ENCODE measurements at regions not wholly inside any gene's neighbourhood (a gene's known extent, or its start where the extent isn't known, plus 50 kb on each side); places are given as distances from the start of the nearest gene placed in this dataset.
"Not testable (repeated sequence)": the region's sequence is repeated elsewhere in the genome, so short reads cannot be mapped to it uniquely, and the experiment has no call there.

DNA sequence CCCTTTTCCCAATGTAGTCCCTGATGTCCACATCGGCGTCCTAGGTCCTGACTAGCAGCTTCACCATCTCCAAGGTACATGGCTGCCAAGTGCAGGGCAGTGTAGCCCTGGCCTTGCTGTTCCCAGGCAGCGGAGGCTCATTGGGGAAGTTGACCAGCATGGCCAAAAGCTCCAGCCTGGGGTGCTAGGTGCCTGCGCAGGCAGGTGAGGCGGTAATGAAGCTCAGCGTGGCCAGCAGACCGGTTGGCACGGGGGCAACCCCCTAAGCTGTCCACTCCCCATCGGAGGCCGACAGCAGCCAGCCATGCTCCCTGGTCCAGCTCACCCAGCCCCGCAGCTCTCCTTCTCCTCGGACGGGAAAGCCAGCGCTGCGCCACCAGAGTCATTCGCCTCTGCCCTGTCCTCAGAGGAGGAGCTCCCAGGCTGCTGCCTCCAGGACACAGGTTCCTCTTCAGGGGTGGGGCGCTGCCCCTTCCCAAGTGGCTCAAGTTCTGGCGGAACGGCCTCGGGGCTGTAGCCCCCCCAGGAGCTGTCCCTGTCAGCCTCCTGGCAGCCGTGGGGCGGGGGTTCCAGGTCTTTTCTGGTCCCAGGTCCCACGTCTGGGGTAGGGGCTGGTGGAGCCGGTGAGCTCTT is 1218.2 kb downstream of the FOXD4L5 start:
- Mint-ChIP-seq H3K9me3 (ENCODE audit: insufficient read depth) (peaks cover 5% of the 10 kb centered on the region), H3K4me3 (no peak overlapping the region), H3K27me3 (no peaks in the 10 kb centered on the region), H3K4me1 (no peaks in the 10 kb centered on the region), H3K27ac (no peak overlapping the region)
- H3K36me3 ChIP-seq (replicated peaks in 1 of 2; ENCODE audit: control extremely low read depth in 1 of 2, control insufficient read depth in 1 of 2, extremely low read depth in 1 of 2, insufficient read depth in 2 of 2, low read length in 1 of 2) = no peaks in the 10 kb centered on the region
- DNase-seq (no peak), ATAC-seq (ENCODE audit: low read depth) (no peak)
- H3K4me1 ChIP-seq (ENCODE audit: control insufficient read depth in 2 of 2, insufficient read depth in 2 of 2, low read length in 2 of 2) = no peaks in the 10 kb centered on the region
- H3K9ac ChIP-seq (ENCODE audit: low read length) = no peak overlapping the region
- TF ChIP-seq EZH2 (IDR thresholded peaks at IDR 0.05; ENCODE audit: borderline replicate concordance, insufficient read depth, low read depth, low read length, poor library complexity, severe bottlenecking) = no peak
- TF ChIP-seq, protein P1, sequence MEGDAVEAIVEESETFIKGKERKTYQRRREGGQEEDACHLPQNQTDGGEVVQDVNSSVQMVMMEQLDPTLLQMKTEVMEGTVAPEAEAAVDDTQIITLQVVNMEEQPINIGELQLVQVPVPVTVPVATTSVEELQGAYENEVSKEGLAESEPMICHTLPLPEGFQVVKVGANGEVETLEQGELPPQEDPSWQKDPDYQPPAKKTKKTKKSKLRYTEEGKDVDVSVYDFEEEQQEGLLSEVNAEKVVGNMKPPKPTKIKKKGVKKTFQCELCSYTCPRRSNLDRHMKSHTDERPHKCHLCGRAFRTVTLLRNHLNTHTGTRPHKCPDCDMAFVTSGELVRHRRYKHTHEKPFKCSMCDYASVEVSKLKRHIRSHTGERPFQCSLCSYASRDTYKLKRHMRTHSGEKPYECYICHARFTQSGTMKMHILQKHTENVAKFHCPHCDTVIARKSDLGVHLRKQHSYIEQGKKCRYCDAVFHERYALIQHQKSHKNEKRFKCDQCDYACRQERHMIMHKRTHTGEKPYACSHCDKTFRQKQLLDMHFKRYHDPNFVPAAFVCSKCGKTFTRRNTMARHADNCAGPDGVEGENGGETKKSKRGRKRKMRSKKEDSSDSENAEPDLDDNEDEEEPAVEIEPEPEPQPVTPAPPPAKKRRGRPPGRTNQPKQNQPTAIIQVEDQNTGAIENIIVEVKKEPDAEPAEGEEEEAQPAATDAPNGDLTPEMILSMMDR (IDR thresholded peaks at IDR 0.05) = no peak
- WGBS (ENCODE audit: insufficient coverage) = 86% methylated on average over 23 of the region's 24 CpGs
- ChIA-PET CTCF (no interaction called here), POLR2A (no interaction called here)
- H2AFZ ChIP-seq (ENCODE audit: insufficient read depth, low read depth, low read length, poor library complexity, severe bottlenecking) = no peak overlapping the region
- no peaks in the 10 kb centered on the region for H4K20me1 ChIP-seq (ENCODE audit: control insufficient read depth, insufficient read depth, low read length, poor library complexity, severe bottlenecking)
- H3K4me3 ChIP-seq (ENCODE audit: control extremely low read depth in 1 of 5, extremely low read depth in 1 of 5, insufficient read depth in 1 of 5, low read depth in 2 of 5, low read length in 4 of 5) = no peak overlapping the region
- peaks cover 0 to 29% (median 0%) of the 10 kb centered on the region in 3 donors for H3K9me3 ChIP-seq (ENCODE audit: control extremely low read depth in 1 of 3, control insufficient read depth in 2 of 3, insufficient read depth in 1 of 3, low read length in 2 of 3)
- H3K79me2 ChIP-seq (ENCODE audit: control insufficient read depth, insufficient read depth, low read length) = no peaks in the 10 kb centered on the region
- intact Hi-C loops (cut with micrococcal nuclease) = no loop called here
- H3K27ac ChIP-seq (ENCODE audit: low read length in 2 of 2) = no peak overlapping the region
- H3K4me2 ChIP-seq (replicated peaks; ENCODE audit: low read depth, low read length, poor library complexity, severe bottlenecking) = no peak overlapping the region
- no peaks in the 10 kb centered on the region for H3K27me3 ChIP-seq (replicated peaks in 1 of 4; ENCODE audit: control extremely low read depth in 1 of 4, control insufficient read depth in 3 of 4, insufficient read depth in 4 of 4, low read length in 3 of 4)

DNA sequence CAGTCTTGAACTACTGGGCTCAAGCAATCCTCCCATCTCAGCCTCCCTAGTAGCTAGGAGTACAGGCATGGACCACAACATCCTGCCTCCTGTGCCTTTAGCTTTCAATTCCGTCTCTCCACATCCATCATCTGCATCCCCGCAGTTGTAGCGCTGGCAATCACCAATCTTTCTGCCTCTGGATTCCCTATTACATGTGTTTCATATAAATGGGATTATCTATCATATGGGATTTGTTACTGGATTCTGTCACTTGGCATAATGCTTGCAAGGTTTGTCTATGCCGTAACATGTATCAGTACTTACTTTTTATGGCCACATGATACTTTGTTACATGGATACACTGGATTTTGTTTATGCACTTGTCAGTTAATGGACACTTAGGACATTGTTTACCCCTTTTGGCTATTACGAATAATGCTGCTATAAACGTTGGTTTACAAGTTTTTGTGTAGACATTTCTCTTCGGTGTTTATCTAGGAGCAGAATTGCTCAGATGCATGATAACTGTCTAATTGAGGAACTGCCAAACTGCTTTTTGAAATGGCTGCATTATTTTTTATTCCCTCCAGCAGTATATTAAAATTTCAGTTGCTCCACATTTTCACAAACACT is 1223.9 kb downstream of the FOXD4L5 start:
- Histone ChIP-seq H3K27ac (ENCODE audit: low read length in 2 of 2) (no peak overlapping the region), H3K4me2 (replicated peaks; ENCODE audit: low read depth, low read length, poor library complexity, severe bottlenecking) (no peak overlapping the region), H3K27me3 (replicated peaks in 1 of 4; ENCODE audit: control extremely low read depth in 1 of 4, control insufficient read depth in 3 of 4, insufficient read depth in 4 of 4, low read length in 3 of 4) (no peaks in the 10 kb centered on the region), H3K4me1 (ENCODE audit: control insufficient read depth in 2 of 2, insufficient read depth in 2 of 2, low read length in 2 of 2) (no peaks in the 10 kb centered on the region), H3K4me3 (ENCODE audit: control extremely low read depth in 1 of 5, extremely low read depth in 1 of 5, insufficient read depth in 1 of 5, low read depth in 2 of 5, low read length in 4 of 5) (no peak overlapping the region), H3K79me2 (ENCODE audit: control insufficient read depth, insufficient read depth, low read length) (no peaks in the 10 kb centered on the region), H3K9ac (ENCODE audit: low read length) (no peak overlapping the region), H4K20me1 (ENCODE audit: control insufficient read depth, insufficient read depth, low read length, poor library complexity, severe bottlenecking) (no peaks in the 10 kb centered on the region), H3K9me3 (ENCODE audit: control extremely low read depth in 1 of 3, control insufficient read depth in 2 of 3, insufficient read depth in 1 of 3, low read length in 2 of 3) (no peaks in the 10 kb centered on the region), H2AFZ (ENCODE audit: insufficient read depth, low read depth, low read length, poor library complexity, severe bottlenecking) (no peak overlapping the region), H3K36me3 (replicated peaks in 1 of 2; ENCODE audit: control extremely low read depth in 1 of 2, control insufficient read depth in 1 of 2, extremely low read depth in 1 of 2, insufficient read depth in 2 of 2, low read length in 1 of 2) (no peaks in the 10 kb centered on the region)
- Mint-ChIP-seq H3K4me1 (no peaks in the 10 kb centered on the region), H3K9me3 (ENCODE audit: insufficient read depth) (peaks cover 5% of the 10 kb centered on the region), H3K4me3 (no peak overlapping the region), H3K27ac (no peak overlapping the region), H3K27me3 (no peaks in the 10 kb centered on the region)
- ChIA-PET POLR2A (no interaction called here), CTCF (no interaction called here)
- intact Hi-C loops (cut with micrococcal nuclease) = no loop called here
- TF ChIP-seq, protein P1 (IDR thresholded peaks at IDR 0.05) = no peak
- TF ChIP-seq EZH2 (IDR thresholded peaks at IDR 0.05; ENCODE audit: borderline replicate concordance, insufficient read depth, low read depth, low read length, poor library complexity, severe bottlenecking) = no peak
- ATAC-seq (ENCODE audit: low read depth) = no peak
- DNase-seq = no peak
- 66% methylated on average over 2 of the region's 7 CpGs for whole genome bisulfite sequencing (ENCODE audit: insufficient coverage)

DNA sequence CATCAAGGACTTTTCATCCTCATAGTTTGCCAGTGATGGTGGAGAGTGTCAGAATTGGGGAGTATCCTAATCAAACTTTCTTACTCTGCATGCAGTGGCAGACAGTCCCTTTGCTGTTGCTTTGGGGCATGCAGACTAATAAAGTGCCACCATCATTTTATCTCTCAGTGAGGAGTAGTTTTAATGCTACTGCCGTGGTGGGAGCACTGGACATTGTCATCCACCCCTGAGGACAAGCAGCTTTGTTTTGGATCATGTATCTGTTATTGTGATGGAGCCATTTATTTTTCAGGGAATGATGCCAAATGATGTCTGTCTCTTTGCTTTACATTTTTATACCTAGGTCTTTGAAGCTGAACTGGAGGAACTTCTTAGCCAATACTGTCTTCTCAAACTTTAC is 1226.9 kb downstream of the FOXD4L5 start:
- not testable (repeated sequence) for ATAC-seq (ENCODE audit: low read depth)

More for the DNA sequence above, 1226.9 kb downstream of the FOXD4L5 start:
- H3K9me3 Mint-ChIP-seq (ENCODE audit: insufficient read depth); DNase-seq; H4K20me1 ChIP-seq (ENCODE audit: control insufficient read depth, insufficient read depth, low read length, poor library complexity, severe bottlenecking); H3K4me2 ChIP-seq (replicated peaks; ENCODE audit: low read depth, low read length, poor library complexity, severe bottlenecking); H3K4me3 ChIP-seq (ENCODE audit: control extremely low read depth in 1 of 5, extremely low read depth in 1 of 5, insufficient read depth in 1 of 5, low read depth in 2 of 5, low read length in 4 of 5); H3K4me3 Mint-ChIP-seq; H2AFZ ChIP-seq (ENCODE audit: insufficient read depth, low read depth, low read length, poor library complexity, severe bottlenecking); H3K27ac ChIP-seq (ENCODE audit: low read length in 2 of 2); H3K27me3 Mint-ChIP-seq; H3K27ac Mint-ChIP-seq; H3K4me1 Mint-ChIP-seq; H3K9ac ChIP-seq (ENCODE audit: low read length); POLR2A ChIA-PET; intact Hi-C loops (cut with micrococcal nuclease); H3K4me1 ChIP-seq (ENCODE audit: control insufficient read depth in 2 of 2, insufficient read depth in 2 of 2, low read length in 2 of 2); CTCF ChIA-PET; H3K36me3 ChIP-seq (replicated peaks in 1 of 2; ENCODE audit: control extremely low read depth in 1 of 2, control insufficient read depth in 1 of 2, extremely low read depth in 1 of 2, insufficient read depth in 2 of 2, low read length in 1 of 2); H3K79me2 ChIP-seq (ENCODE audit: control insufficient read depth, insufficient read depth, low read length); H3K9me3 ChIP-seq (ENCODE audit: control extremely low read depth in 1 of 3, control insufficient read depth in 2 of 3, insufficient read depth in 1 of 3, low read length in 2 of 3); H3K27me3 ChIP-seq (replicated peaks in 1 of 4; ENCODE audit: control extremely low read depth in 1 of 4, control insufficient read depth in 3 of 4, insufficient read depth in 4 of 4, low read length in 3 of 4): not testable (repeated sequence)
- no CpG with 5 or more reads among the region's 1 CpG for WGBS (ENCODE audit: insufficient coverage)

Data from B cell (primary cell).